Endothelial cell of umbilical vein (primary cell): ENCODE measurements at regions not wholly inside any gene's neighbourhood (a gene's known extent, or its start where the extent isn't known, plus 50 kb on each side); places are given as distances from the start of the nearest gene placed in this dataset.

Experiments used
- BruUV-seq: library from RNA; stranded (reverse); fragments of 400-500 nt; replicated peaks from 2 replicates; lab custom pipeline; 2021; lab: Mats Ljungman, UMichigan
- CTCF ChIA-PET: fragments of 300-600, 350-600 bp; sonication (Branson Sonifier 250); formaldehyde crosslinking; loops from one replicate; lab custom pipeline; 2021; ENCODE audit warnings: antibody characterized with exemption, inconsistent platforms; lab: Charles Lee
- POLR2A ChIA-PET: fragments of 300-600, 350-600 bp; sonication (Branson Sonifier 250); formaldehyde crosslinking; loops from one replicate; lab custom pipeline; 2021; ENCODE audit warnings: antibody characterized with exemption, inconsistent platforms; lab: Charles Lee
- DNase-seq: peaks from one replicate; pipeline ENCODE4 v3.0.0-alpha.2; 2011; ENCODE audit warnings: low read depth, low spot score
- FAIRE-seq: peaks from 2 replicates; lab custom pipeline; 2011; peaks lifted over from hg19 to GRCh38; lab: Jason Lieb, UNC
- H2AFZ ChIP-seq: 2 replicates; pipeline ENCODE4 v1.6.0; 2012; ENCODE audit warnings: low read depth, low read length, control low read depth, inconsistent platforms
- H3K27ac ChIP-seq: 2 replicates; pipeline ENCODE4 v1.5.1; 2011; ENCODE audit warnings: low read depth, mild to moderate bottlenecking, control low read depth, low read length, moderate library complexity; ENCODE audit not compliant: insufficient read depth
- H3K27me3 ChIP-seq, 2 experiments: 2 replicates each; pipeline versions ENCODE4 v1.6.0 to v1.6.1; 2011; ENCODE audit warnings: low read length in 2 of 2, mixed read lengths in 1 of 2; ENCODE audit not compliant: control insufficient read depth in 2 of 2, insufficient read depth in 2 of 2
- H3K36me3 ChIP-seq, 2 experiments: 2 replicates in 1 of 2; 3 replicates in 1 of 2; pipeline ENCODE4 v1.5.1; 2011; ENCODE audit warnings: low read length in 2 of 2, mild to moderate bottlenecking in 1 of 2, moderate library complexity in 1 of 2; ENCODE audit not compliant: control insufficient read depth in 2 of 2, insufficient read depth in 2 of 2; ENCODE audit errors: extremely low read depth in 1 of 2
- H3K4me1 ChIP-seq: 3 replicates; pipeline ENCODE4 v1.5.1; 2011; ENCODE audit warnings: mild to moderate bottlenecking, low read length; ENCODE audit not compliant: control insufficient read depth, insufficient read depth; ENCODE audit errors: extremely low read depth
- H3K4me2 ChIP-seq: 2 replicates; pipeline ENCODE4 v1.6.1; 2011; ENCODE audit warnings: low read length, control low read depth, mixed read lengths; ENCODE audit not compliant: insufficient read depth
- H3K4me3 ChIP-seq, 3 experiments: fragments of 200-600 bp in 1 of 3; sonication (generic), shearing (Covaris generic) in 1 of 3; replicated peaks in 1 of 3; 2 replicates each; pipeline ENCODE4 v1.5.1; 2011 to 2016; ENCODE audit warnings: control low read depth in 3 of 3, low read length in 3 of 3, mild to moderate bottlenecking in 2 of 3, inconsistent platforms in 1 of 3, low read depth in 1 of 3, moderate library complexity in 1 of 3; ENCODE audit not compliant: insufficient read depth in 1 of 3
- H3K79me2 ChIP-seq: 2 replicates; pipeline ENCODE4 v1.6.0; 2012; ENCODE audit warnings: low read length, inconsistent platforms; ENCODE audit not compliant: control insufficient read depth, insufficient read depth
- H3K9ac ChIP-seq: replicated peaks from 2 replicates; pipeline ENCODE3; 2011; ENCODE audit warnings: low read length, control low read depth; ENCODE audit not compliant: insufficient read depth; ENCODE audit errors: extremely low read depth
- H3K9me1 ChIP-seq: replicated peaks from 3 replicates; pipeline ENCODE4 v1.6.0; 2011; ENCODE audit warnings: mild to moderate bottlenecking, low read length; ENCODE audit not compliant: control insufficient read depth, insufficient read depth; ENCODE audit errors: extremely low read depth
- H3K9me3 ChIP-seq: replicated peaks from 2 replicates; pipeline ENCODE4 v1.5.1; 2012; ENCODE audit warnings: low read length, inconsistent platforms; ENCODE audit not compliant: control insufficient read depth, insufficient read depth
- H4K20me1 ChIP-seq: replicated peaks from 2 replicates; pipeline ENCODE3; 2011; ENCODE audit warnings: mild to moderate bottlenecking, low read length; ENCODE audit not compliant: control insufficient read depth, insufficient read depth; ENCODE audit errors: extremely low read depth
- EZH2 ChIP-seq: IDR thresholded peaks from 2 replicates; pipeline ENCODE4 v1.6.1; 2012; ENCODE audit warnings: borderline replicate concordance, low read depth, mild to moderate bottlenecking, moderate library complexity, low read length, inconsistent platforms; ENCODE audit not compliant: severe bottlenecking
- FOS ChIP-seq: IDR thresholded peaks from 2 replicates; pipeline ENCODE4 v1.6.1; 2011; ENCODE audit warnings: mild to moderate bottlenecking, low read length, moderate library complexity, borderline replicate concordance; ENCODE audit not compliant: insufficient read depth
- GATA2 ChIP-seq: IDR thresholded peaks from 2 replicates; pipeline ENCODE4 v1.7.0; 2011; ENCODE audit warnings: low read depth, mild to moderate bottlenecking, moderate library complexity, mixed read lengths, low read length; ENCODE audit not compliant: insufficient read length, insufficient read depth
- JUN ChIP-seq: IDR thresholded peaks from 2 replicates; pipeline ENCODE4 v1.6.1; 2011; ENCODE audit warnings: borderline replicate concordance, low read depth; ENCODE audit not compliant: insufficient read length, insufficient read depth
- MYC ChIP-seq: IDR thresholded peaks from one replicate; pipeline ENCODE4 v1.6.1; 2011; ENCODE audit warnings: mild to moderate bottlenecking, low read depth, low read length
- POLR2A ChIP-seq: IDR thresholded peaks from 2 replicates; pipeline ENCODE4 v1.6.1; 2012; ENCODE audit warnings: low read depth, mild to moderate bottlenecking, control low read depth, low read length
- POLR2AphosphoS5 ChIP-seq: IDR thresholded peaks from 2 replicates; pipeline ENCODE4 v1.6.1; 2012; ENCODE audit warnings: low read depth, mild to moderate bottlenecking, control low read depth, low read length, moderate library complexity; ENCODE audit not compliant: insufficient read depth
- dilution Hi-C: fragments of 300-500 bp; cut with MboI; formaldehyde crosslinking; loops from one replicate; pipeline ENCODE4 v1.15.0; 2019; ENCODE audit warnings: low sequenced_read_pairs; ENCODE audit not compliant: extremely low pct_ligation_motif_present
- intact Hi-C: fragments of 100-400 bp; cut with micrococcal nuclease; formaldehyde crosslinking; loops from one replicate; pipeline ENCODE4 v1.10.0; 2022
- TF ChIP-seq, protein P1 (sequence below), 2 donors: IDR thresholded peaks; 1 replicate in 1 of 2; 2 replicates in 1 of 2; pipeline ENCODE4 v1.5.1; 2011; ENCODE audit warnings: low read length in 2 of 2, mild to moderate bottlenecking in 2 of 2, moderate library complexity in 2 of 2, control low read depth in 1 of 2, inconsistent platforms in 1 of 2, low read depth in 1 of 2; ENCODE audit not compliant: insufficient read depth in 1 of 2; ENCODE audit errors: extremely low read depth in 1 of 2
- TF ChIP-seq, protein P2 (sequence below): IDR thresholded peaks from 2 replicates; pipeline ENCODE4 v1.6.1; 2011; ENCODE audit not compliant: insufficient read depth, insufficient read length

DNA sequence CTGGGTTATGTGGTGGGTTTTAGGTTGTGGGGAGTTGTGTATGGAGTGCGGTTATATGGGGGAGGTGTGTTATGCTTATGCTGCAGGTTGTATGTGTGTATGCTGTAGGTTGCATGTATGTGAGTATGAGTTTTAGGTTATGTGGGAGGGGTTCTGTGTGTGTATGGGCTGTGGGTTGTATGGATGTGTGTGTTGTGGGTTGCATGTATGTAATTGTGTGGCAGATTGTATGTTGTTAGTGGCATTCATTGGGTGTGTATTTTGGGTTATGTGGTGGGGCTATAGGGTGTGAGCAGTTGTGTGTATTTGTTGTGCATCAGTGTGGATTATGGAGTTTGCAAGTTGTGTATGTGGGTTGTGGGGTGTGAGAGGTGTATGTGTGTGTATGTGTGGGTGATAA, 277.4 kb downstream of the NPIPA8 start:
- FAIRE-seq, result no peak
- intact Hi-C loops (no loop called here), dilution Hi-C loops (no loop called here)
- no peaks in the 10 kb centered on the region for H4K20me1 ChIP-seq
- H3K4me3 ChIP-seq, result no peak overlapping the region
- peaks cover 7% of the 10 kb centered on the region for H3K9me3 ChIP-seq
- no peak overlapping the region for H3K4me2 ChIP-seq
- ChIA-PET POLR2A (no interaction called here), CTCF (no interaction called here)
- no peaks in the 10 kb centered on the region for H3K36me3 ChIP-seq
- H3K9me1 ChIP-seq, result no peaks in the 10 kb centered on the region
- H3K4me1 ChIP-seq, result no peaks in the 10 kb centered on the region
- TF ChIP-seq EZH2, result no peak
- no peak for TF ChIP-seq POLR2A
- no peak for TF ChIP-seq FOS
- TF ChIP-seq, protein P1, sequence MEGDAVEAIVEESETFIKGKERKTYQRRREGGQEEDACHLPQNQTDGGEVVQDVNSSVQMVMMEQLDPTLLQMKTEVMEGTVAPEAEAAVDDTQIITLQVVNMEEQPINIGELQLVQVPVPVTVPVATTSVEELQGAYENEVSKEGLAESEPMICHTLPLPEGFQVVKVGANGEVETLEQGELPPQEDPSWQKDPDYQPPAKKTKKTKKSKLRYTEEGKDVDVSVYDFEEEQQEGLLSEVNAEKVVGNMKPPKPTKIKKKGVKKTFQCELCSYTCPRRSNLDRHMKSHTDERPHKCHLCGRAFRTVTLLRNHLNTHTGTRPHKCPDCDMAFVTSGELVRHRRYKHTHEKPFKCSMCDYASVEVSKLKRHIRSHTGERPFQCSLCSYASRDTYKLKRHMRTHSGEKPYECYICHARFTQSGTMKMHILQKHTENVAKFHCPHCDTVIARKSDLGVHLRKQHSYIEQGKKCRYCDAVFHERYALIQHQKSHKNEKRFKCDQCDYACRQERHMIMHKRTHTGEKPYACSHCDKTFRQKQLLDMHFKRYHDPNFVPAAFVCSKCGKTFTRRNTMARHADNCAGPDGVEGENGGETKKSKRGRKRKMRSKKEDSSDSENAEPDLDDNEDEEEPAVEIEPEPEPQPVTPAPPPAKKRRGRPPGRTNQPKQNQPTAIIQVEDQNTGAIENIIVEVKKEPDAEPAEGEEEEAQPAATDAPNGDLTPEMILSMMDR (IDR thresholded peaks at IDR 0.05; ENCODE audit: extremely low read depth in 1 of 2, insufficient read depth in 1 of 2, low read depth in 1 of 2, low read length in 2 of 2), result no peak
- no peak for TF ChIP-seq GATA2
- TF ChIP-seq, protein P2, sequence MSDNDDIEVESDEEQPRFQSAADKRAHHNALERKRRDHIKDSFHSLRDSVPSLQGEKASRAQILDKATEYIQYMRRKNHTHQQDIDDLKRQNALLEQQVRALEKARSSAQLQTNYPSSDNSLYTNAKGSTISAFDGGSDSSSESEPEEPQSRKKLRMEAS, result no peak
- no peak for TF ChIP-seq JUN
- TF ChIP-seq POLR2AphosphoS5, result no peak
- no peak for TF ChIP-seq MYC
- no peak overlapping the region for H2AFZ ChIP-seq
- no peaks in the 10 kb centered on the region for H3K79me2 ChIP-seq
- H3K9ac ChIP-seq, result no peak overlapping the region
- no TSS peak for BruUV-seq
- H3K27me3 ChIP-seq, result no peaks in the 10 kb centered on the region
- no peak overlapping the region for H3K27ac ChIP-seq
- DNase-seq, result no peak
